Cortex of kidney (tissue), 1 donor: ENCODE measurements at regions not wholly inside any gene's neighbourhood (a gene's known extent, or its start where the extent isn't known, plus 50 kb on each side); places are given as distances from the start of the nearest gene placed in this dataset.

Experiments used
- DNase-seq: peaks from one replicate; lab custom pipeline; 2025; lab: John Stamatoyannopoulos, UW

- DNase-seq, result no peak
Measured at GRCh38 chr16:85473323-85473722, 139.8 kb upstream of the GSE1 start.

- DNase-seq, result no peak
Measured at GRCh38 chr16:85473909-85474620, 139.1 kb upstream of the GSE1 start.

- DNase-seq, result no peak
Measured at GRCh38 chr16:85474621-85475217, 138.4 kb upstream of the GSE1 start.

GRCh38 chr16:85475233-85475632, 137.9 kb upstream of the GSE1 start:
- DNase-seq, result no peak

GRCh38 chr16:85475691-85476300, 137.3 kb upstream of the GSE1 start:
- DNase-seq, result no peak

GRCh38 chr16:85476389-85476788, 136.7 kb upstream of the GSE1 start:
- DNase-seq, result no peak

- DNase-seq, result no peak
Measured at GRCh38 chr16:85477801-85478363, 135.2 kb upstream of the GSE1 start.

GRCh38 chr16:85479972-85480726, 133.0 kb upstream of the GSE1 start:
- no peak for DNase-seq

- DNase-seq, result no peak
Measured at GRCh38 chr16:85480727-85481101, 132.4 kb upstream of the GSE1 start.

GRCh38 chr16:85481206-85481605, 131.9 kb upstream of the GSE1 start:
- no peak for DNase-seq

- DNase-seq, result no peak
Measured at GRCh38 chr16:85481738-85482137, 131.4 kb upstream of the GSE1 start.

- no peak for DNase-seq
Measured at GRCh38 chr16:85483424-85483823, 129.7 kb upstream of the GSE1 start.

GRCh38 chr16:85484347-85485300, 128.5 kb upstream of the GSE1 start:
- no peak for DNase-seq

- no peak for DNase-seq
Measured at GRCh38 chr16:85485379-85485778, 127.7 kb upstream of the GSE1 start.

- no peak for DNase-seq
Measured at GRCh38 chr16:85486256-85486915, 126.7 kb upstream of the GSE1 start.

- DNase-seq, result no peak
Measured at GRCh38 chr16:85488414-85488813, 124.7 kb upstream of the GSE1 start.

GRCh38 chr16:85490407-85491057, 122.6 kb upstream of the GSE1 start:
- DNase-seq, result no peak

- no peak for DNase-seq
Measured at GRCh38 chr16:85491058-85491771, 121.9 kb upstream of the GSE1 start.

GRCh38 chr16:85491798-85492294, 121.3 kb upstream of the GSE1 start:
- DNase-seq, result no peak
